ENCODE measurements at regions not wholly inside any gene's neighbourhood (a gene's known extent, or its start where the extent isn't known, plus 50 kb on each side); places are given as distances from the start of the nearest gene placed in this dataset.
"Not testable (repeated sequence)": the region's sequence is repeated elsewhere in the genome, so short reads cannot be mapped to it uniquely, and the experiment has no call there.

GRCh38 chr4:165548702-165549101 lies 169.9 kb downstream of the CPE start:
- no peak for DNase-seq (ENCODE audit: low read depth in 2 of 2)

DNA sequence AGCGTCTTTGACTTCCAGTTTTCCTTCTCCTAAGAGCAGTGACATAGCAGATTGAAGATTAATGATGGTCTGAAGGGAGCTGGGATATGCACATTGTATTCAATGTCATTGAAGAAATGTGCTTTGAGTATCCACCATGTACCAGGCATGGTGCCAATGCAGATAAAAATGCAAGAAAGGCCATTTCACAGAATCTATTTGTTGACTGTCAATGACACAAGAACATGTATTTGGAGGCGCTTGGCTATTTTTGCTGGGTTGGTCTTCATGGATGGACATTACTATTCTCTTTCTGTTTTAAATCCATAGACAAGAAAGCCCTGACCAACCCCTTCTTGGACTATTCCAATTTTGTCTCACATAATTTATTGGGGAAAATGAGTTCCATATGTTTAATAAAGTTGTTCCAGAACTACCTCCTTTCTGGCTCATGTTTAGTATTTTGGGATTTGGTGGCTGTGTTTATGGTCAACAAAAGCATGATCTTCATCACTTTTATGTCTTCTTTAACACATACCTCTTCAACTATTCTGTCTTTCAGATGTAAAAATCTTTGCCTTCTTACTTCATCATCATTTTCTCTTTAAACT lies 174.5 kb downstream of the CPE start:
- no peak for DNase-seq (ENCODE audit: low read depth in 2 of 2)

- DNase-seq (ENCODE audit: low read depth in 2 of 2): no peak
These were observed 176.5 kb downstream of the CPE start for GRCh38 chr4:165555302-165555701.

- no peak for DNase-seq (ENCODE audit: low read depth in 2 of 2)
These were observed 177.6 kb downstream of the CPE start for GRCh38 chr4:165556383-165556782.

DNA sequence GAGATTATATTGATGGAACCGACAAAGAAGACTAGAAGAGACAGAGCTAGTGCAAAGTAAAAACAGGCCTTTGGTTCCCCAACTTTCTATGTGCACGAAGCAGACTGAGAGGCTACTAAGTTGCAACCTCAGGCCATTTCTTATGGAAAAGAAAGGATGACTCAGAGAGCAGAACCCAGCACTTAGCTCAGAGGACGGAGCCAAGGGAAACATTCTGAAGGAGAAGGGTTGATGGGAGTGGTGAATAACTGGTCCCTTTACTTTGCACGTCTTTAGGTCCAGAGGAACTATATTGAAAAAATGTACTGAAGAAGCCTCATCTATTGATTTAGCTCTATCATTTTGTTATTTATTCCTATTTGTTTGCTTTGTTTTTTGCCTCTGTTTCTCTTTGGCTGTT lies 182.1 kb downstream of the CPE start:
- DNase-seq (ENCODE audit: low read depth in 2 of 2): no peak

DNA sequence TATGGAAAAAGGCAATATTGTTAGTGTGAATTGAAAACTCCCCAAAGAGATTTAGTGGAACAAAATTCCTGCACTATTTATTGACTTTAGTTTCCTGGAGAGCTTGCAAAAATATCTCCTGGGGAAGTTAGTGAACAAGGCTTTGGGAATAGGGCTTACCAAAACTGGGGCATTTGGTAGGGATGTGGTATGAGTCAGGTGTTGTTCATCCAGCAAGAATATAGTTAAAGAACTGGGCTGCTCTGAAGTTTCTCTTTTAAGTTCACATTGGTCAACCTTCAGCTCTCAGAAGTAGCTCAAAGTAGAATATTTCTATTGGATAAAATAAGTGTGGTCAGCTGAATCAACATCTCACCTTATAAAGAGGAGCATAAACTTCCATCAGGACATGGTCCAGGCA lies 185.0 kb downstream of the CPE start:
- DNase-seq (ENCODE audit: low read depth in 2 of 2): peak in 1 of 2 experiments; percentile 1

GRCh38 chr4:165569031-165569430 lies 190.2 kb downstream of the CPE start:
- no peak for DNase-seq (ENCODE audit: low read depth in 2 of 2)

GRCh38 chr4:165571476-165571875 lies 192.7 kb downstream of the CPE start:
- DNase-seq (ENCODE audit: low read depth in 2 of 2): not testable (repeated sequence)

DNA sequence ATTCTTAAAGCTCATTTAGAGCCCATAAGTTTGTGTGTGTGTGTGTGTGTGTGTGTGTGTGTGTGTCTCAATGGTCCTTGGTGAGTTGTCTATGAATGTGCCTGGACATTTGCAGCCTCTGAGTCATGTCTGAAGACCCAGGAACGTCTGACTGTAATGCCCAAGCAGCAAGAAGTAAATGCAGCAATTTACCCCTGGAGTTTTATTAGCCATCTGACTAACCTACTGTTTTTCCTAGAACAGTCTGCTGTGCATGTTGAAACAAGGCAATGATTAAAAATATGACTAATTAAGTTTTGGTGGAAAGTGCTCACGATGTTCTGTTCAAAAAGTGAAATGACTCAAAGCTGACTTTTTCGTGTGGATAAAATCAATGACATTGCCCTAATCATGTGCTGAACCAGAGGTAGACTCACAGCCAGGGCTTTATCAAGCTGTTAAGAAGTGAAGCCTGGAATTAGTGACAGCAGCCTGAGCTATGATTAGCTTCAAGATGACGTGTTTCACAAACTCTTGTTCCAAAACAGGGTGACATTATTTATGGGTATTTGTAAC lies 201.6 kb downstream of the CPE start:
- DNase-seq (ENCODE audit: low read depth in 2 of 2): peak; percentile 60 to 70

GRCh38 chr4:165583341-165583740 lies 204.5 kb downstream of the CPE start:
- DNase-seq (ENCODE audit: low read depth in 2 of 2): no peak

DNA sequence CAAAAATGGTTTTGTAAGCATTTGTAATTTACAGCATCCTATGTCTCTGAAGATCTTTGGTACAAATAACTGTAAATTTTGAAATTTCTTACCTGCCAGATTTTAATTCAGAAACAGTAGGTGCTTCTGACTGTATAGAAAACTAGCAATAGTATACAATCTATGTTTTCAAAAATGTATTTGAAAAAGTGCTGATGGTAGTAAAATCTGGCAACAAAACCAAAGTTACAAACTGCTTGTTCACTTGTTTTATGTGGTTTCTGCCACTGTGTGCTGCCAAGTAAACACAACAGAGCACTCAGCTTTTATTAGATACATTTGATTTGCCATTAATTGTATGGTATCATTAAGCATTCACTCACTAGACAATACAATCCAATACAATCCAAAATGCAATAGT lies 206.1 kb downstream of the CPE start:
- no peak for DNase-seq (ENCODE audit: low read depth in 2 of 2)

DNA sequence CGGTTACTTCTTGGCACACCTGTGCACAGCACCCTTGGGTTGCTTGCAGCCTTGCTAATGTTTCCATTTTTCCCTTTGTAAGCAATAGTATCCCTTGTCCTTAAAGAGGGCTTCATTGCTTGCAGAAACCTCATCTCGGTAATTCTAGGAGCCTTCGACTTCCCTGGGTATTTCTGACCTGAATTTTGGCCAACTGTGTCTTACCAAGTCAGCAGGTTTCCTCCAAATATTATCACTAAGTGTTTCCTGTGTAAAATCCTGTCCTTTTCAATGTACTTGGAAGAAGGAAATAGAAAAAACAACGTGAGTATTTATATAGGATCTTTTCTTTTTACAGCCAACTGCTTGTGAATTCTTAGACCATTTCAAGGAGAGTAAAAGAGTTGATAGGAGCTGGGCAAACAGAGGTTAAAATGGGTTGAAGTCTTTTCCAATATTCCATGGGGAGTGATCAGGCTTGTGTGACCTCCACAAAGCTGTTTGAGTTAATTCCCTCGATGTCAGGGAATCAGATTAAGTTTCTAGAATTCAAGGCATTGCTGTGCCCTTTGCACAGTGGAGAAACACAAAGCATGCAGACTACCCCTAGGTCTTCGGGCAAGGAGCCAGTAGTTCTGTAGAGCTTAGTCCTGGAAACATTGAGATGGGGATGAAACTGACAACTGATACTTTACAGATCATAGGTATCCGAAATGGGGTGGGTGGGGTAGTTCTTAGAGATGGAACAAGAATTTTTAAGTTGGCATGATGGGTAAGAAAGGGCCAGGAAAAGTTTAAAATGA lies 209.9 kb downstream of the CPE start:
- no peak for DNase-seq (ENCODE audit: low read depth in 2 of 2)

DNA sequence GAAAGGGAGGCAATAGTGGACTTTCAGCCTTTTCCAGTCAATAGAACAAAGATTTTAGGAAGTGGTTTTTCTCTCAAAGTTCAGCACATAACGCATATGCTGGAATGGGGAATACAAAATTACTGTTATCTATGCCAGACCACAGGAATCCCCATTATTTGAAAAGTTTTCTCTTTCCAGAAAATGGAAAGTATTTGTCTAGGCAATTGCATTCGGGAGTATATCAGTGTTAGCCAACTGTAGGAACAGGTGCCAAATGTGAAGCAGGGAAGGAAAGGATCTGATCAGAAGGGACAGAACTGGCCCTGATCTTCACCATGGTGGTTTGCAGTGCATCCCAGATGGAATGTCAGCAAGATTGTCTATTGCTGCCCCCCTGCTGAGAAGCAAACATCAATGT lies 213.6 kb downstream of the CPE start:
- DNase-seq (ENCODE audit: low read depth in 2 of 2): peak; percentile 18 to 42

DNA sequence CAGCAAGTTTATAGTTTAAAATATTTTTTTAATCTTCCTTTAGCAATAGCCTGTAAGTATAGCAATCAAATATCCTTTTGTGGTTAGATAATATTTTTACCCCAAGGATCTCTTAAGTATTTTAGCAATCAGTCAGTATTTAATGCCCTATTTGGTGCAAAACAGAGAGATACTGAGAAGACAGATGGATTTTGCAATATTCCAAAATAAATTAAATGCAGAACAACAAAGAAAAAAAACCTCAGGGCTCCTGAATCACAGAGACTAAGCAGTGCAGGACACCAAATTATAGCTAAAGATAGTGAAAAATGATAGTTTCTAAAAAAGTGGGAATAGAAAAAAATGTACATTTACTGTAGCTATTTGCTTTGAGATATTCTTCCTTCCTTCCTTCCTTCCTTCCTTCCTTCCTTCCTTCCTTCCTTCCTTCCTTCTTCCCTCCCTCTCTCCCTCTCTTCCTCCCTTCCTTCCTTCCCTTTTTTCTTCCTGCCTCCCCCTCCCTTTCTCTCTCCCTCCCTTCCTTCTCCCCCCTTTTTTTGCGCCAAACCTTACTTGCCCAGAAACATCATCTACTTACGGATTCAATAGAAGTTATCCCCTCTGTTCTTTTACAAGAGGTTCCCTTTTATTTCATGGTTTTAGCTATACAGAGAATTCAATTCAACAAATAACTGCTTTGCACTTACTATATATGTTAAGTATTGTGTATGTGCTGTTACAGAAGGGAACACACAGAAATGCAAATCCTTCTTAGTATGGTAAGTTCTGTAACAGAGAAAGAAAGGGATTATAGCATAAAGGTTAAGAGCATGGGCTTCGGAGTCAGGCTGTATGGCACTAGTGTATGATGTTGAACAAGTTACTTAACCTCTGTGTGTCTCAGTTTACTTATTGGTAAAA lies 219.0 kb downstream of the CPE start:
- no peak for DNase-seq (ENCODE audit: low read depth in 2 of 2)

DNA sequence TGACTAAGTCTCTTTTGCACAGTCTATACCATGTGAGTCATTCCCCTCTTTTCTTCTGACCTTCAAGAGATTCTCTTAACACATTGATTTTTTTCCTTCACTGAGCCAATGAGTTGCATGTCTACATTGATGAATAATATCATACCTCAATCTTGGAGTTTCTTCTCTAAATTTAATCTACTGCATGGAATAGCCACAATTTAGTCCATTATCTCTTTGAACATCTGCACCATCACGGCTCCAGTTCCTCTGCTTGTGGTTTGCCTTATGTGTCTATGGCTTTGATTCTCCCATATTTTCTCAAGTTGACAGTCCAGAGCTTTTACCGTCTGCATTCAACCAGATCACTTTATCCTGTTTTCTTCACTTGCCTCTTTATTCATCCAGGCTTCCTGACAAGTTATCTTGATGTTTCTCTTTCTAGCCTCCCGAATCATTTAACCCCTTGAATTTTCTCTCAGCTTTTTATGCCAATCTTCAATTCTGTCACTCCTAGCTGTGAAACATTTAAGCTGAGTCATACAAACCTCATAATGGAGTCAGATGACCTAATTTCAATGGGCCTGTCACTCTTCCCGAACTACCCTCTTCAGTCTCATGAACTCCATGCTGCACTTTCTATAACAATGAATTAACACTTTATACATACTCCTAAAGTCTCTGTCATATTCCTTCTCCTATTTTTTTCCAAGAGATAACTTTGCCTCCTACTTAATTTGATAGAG lies 222.3 kb downstream of the CPE start:
- DNase-seq (ENCODE audit: low read depth in 2 of 2): no peak

GRCh38 chr4:165602621-165603020 lies 223.8 kb downstream of the CPE start:
- no peak for DNase-seq (ENCODE audit: low read depth in 2 of 2)

- DNase-seq (ENCODE audit: low read depth in 2 of 2): no peak
These were observed 225.4 kb downstream of the CPE start for GRCh38 chr4:165604181-165604580.

- no peak for DNase-seq (ENCODE audit: low read depth in 2 of 2)
These were observed 227.0 kb downstream of the CPE start for GRCh38 chr4:165605811-165606210.

- no peak for DNase-seq (ENCODE audit: low read depth in 2 of 2)
These were observed 227.8 kb downstream of the CPE start for GRCh38 chr4:165606465-165607205.

GRCh38 chr4:165609653-165610052 lies 230.8 kb downstream of the CPE start:
- no peak for DNase-seq (ENCODE audit: low read depth in 2 of 2)
